Endothelial cell of umbilical vein (primary cell): ENCODE measurements at regions not wholly inside any gene's neighbourhood (a gene's known extent, or its start where the extent isn't known, plus 50 kb on each side); places are given as distances from the start of the nearest gene placed in this dataset.
"Not testable (repeated sequence)": the region's sequence is repeated elsewhere in the genome, so short reads cannot be mapped to it uniquely, and the experiment has no call there.

Experiments
- BruUV-seq: library from RNA; stranded (reverse); fragments of 400-500 nt; replicated peaks from 2 replicates; lab custom pipeline; 2021; lab: Mats Ljungman, UMichigan
- CTCF ChIA-PET: fragments of 300-600, 350-600 bp; sonication (Branson Sonifier 250); formaldehyde crosslinking; loops from one replicate; lab custom pipeline; 2021; ENCODE audit warnings: antibody characterized with exemption, inconsistent platforms; lab: Charles Lee
- POLR2A ChIA-PET: fragments of 300-600, 350-600 bp; sonication (Branson Sonifier 250); formaldehyde crosslinking; loops from one replicate; lab custom pipeline; 2021; ENCODE audit warnings: antibody characterized with exemption, inconsistent platforms; lab: Charles Lee
- DNase-seq: peaks from one replicate; pipeline ENCODE4 v3.0.0-alpha.2; 2011; ENCODE audit warnings: low read depth, low spot score
- FAIRE-seq: peaks from 2 replicates; lab custom pipeline; 2011; peaks lifted over from hg19 to GRCh38; lab: Jason Lieb, UNC
- H2AFZ ChIP-seq: 2 replicates; pipeline ENCODE4 v1.6.0; 2012; ENCODE audit warnings: low read depth, low read length, control low read depth, inconsistent platforms
- H3K27ac ChIP-seq: 2 replicates; pipeline ENCODE4 v1.5.1; 2011; ENCODE audit warnings: low read depth, mild to moderate bottlenecking, control low read depth, low read length, moderate library complexity; ENCODE audit not compliant: insufficient read depth
- H3K27me3 ChIP-seq, 2 experiments: 2 replicates each; pipeline versions ENCODE4 v1.6.0 to v1.6.1; 2011; ENCODE audit warnings: low read length in 2 of 2, mixed read lengths in 1 of 2; ENCODE audit not compliant: control insufficient read depth in 2 of 2, insufficient read depth in 2 of 2
- H3K36me3 ChIP-seq, 2 experiments: 2 replicates in 1 of 2; 3 replicates in 1 of 2; pipeline ENCODE4 v1.5.1; 2011; ENCODE audit warnings: low read length in 2 of 2, mild to moderate bottlenecking in 1 of 2, moderate library complexity in 1 of 2; ENCODE audit not compliant: control insufficient read depth in 2 of 2, insufficient read depth in 2 of 2; ENCODE audit errors: extremely low read depth in 1 of 2
- H3K4me1 ChIP-seq: 3 replicates; pipeline ENCODE4 v1.5.1; 2011; ENCODE audit warnings: mild to moderate bottlenecking, low read length; ENCODE audit not compliant: control insufficient read depth, insufficient read depth; ENCODE audit errors: extremely low read depth
- H3K4me2 ChIP-seq: 2 replicates; pipeline ENCODE4 v1.6.1; 2011; ENCODE audit warnings: low read length, control low read depth, mixed read lengths; ENCODE audit not compliant: insufficient read depth
- H3K4me3 ChIP-seq, 3 experiments: fragments of 200-600 bp in 1 of 3; sonication (generic), shearing (Covaris generic) in 1 of 3; replicated peaks in 1 of 3; 2 replicates each; pipeline ENCODE4 v1.5.1; 2011 to 2016; ENCODE audit warnings: control low read depth in 3 of 3, low read length in 3 of 3, mild to moderate bottlenecking in 2 of 3, inconsistent platforms in 1 of 3, low read depth in 1 of 3, moderate library complexity in 1 of 3; ENCODE audit not compliant: insufficient read depth in 1 of 3
- H3K79me2 ChIP-seq: 2 replicates; pipeline ENCODE4 v1.6.0; 2012; ENCODE audit warnings: low read length, inconsistent platforms; ENCODE audit not compliant: control insufficient read depth, insufficient read depth
- H3K9ac ChIP-seq: replicated peaks from 2 replicates; pipeline ENCODE3; 2011; ENCODE audit warnings: low read length, control low read depth; ENCODE audit not compliant: insufficient read depth; ENCODE audit errors: extremely low read depth
- H3K9me1 ChIP-seq: replicated peaks from 3 replicates; pipeline ENCODE4 v1.6.0; 2011; ENCODE audit warnings: mild to moderate bottlenecking, low read length; ENCODE audit not compliant: control insufficient read depth, insufficient read depth; ENCODE audit errors: extremely low read depth
- H3K9me3 ChIP-seq: replicated peaks from 2 replicates; pipeline ENCODE4 v1.5.1; 2012; ENCODE audit warnings: low read length, inconsistent platforms; ENCODE audit not compliant: control insufficient read depth, insufficient read depth
- H4K20me1 ChIP-seq: replicated peaks from 2 replicates; pipeline ENCODE3; 2011; ENCODE audit warnings: mild to moderate bottlenecking, low read length; ENCODE audit not compliant: control insufficient read depth, insufficient read depth; ENCODE audit errors: extremely low read depth
- EZH2 ChIP-seq: IDR thresholded peaks from 2 replicates; pipeline ENCODE4 v1.6.1; 2012; ENCODE audit warnings: borderline replicate concordance, low read depth, mild to moderate bottlenecking, moderate library complexity, low read length, inconsistent platforms; ENCODE audit not compliant: severe bottlenecking
- FOS ChIP-seq: IDR thresholded peaks from 2 replicates; pipeline ENCODE4 v1.6.1; 2011; ENCODE audit warnings: mild to moderate bottlenecking, low read length, moderate library complexity, borderline replicate concordance; ENCODE audit not compliant: insufficient read depth
- GATA2 ChIP-seq: IDR thresholded peaks from 2 replicates; pipeline ENCODE4 v1.7.0; 2011; ENCODE audit warnings: low read depth, mild to moderate bottlenecking, moderate library complexity, mixed read lengths, low read length; ENCODE audit not compliant: insufficient read length, insufficient read depth
- JUN ChIP-seq: IDR thresholded peaks from 2 replicates; pipeline ENCODE4 v1.6.1; 2011; ENCODE audit warnings: borderline replicate concordance, low read depth; ENCODE audit not compliant: insufficient read length, insufficient read depth
- MYC ChIP-seq: IDR thresholded peaks from one replicate; pipeline ENCODE4 v1.6.1; 2011; ENCODE audit warnings: mild to moderate bottlenecking, low read depth, low read length
- POLR2A ChIP-seq: IDR thresholded peaks from 2 replicates; pipeline ENCODE4 v1.6.1; 2012; ENCODE audit warnings: low read depth, mild to moderate bottlenecking, control low read depth, low read length
- POLR2AphosphoS5 ChIP-seq: IDR thresholded peaks from 2 replicates; pipeline ENCODE4 v1.6.1; 2012; ENCODE audit warnings: low read depth, mild to moderate bottlenecking, control low read depth, low read length, moderate library complexity; ENCODE audit not compliant: insufficient read depth
- dilution Hi-C: fragments of 300-500 bp; cut with MboI; formaldehyde crosslinking; loops from one replicate; pipeline ENCODE4 v1.15.0; 2019; ENCODE audit warnings: low sequenced_read_pairs; ENCODE audit not compliant: extremely low pct_ligation_motif_present
- intact Hi-C: fragments of 100-400 bp; cut with micrococcal nuclease; formaldehyde crosslinking; loops from one replicate; pipeline ENCODE4 v1.10.0; 2022
- TF ChIP-seq, protein P1 (sequence below), 2 donors: IDR thresholded peaks; 1 replicate in 1 of 2; 2 replicates in 1 of 2; pipeline ENCODE4 v1.5.1; 2011; ENCODE audit warnings: low read length in 2 of 2, mild to moderate bottlenecking in 2 of 2, moderate library complexity in 2 of 2, control low read depth in 1 of 2, inconsistent platforms in 1 of 2, low read depth in 1 of 2; ENCODE audit not compliant: insufficient read depth in 1 of 2; ENCODE audit errors: extremely low read depth in 1 of 2
- TF ChIP-seq, protein P2 (sequence below): IDR thresholded peaks from 2 replicates; pipeline ENCODE4 v1.6.1; 2011; ENCODE audit not compliant: insufficient read depth, insufficient read length

DNA sequence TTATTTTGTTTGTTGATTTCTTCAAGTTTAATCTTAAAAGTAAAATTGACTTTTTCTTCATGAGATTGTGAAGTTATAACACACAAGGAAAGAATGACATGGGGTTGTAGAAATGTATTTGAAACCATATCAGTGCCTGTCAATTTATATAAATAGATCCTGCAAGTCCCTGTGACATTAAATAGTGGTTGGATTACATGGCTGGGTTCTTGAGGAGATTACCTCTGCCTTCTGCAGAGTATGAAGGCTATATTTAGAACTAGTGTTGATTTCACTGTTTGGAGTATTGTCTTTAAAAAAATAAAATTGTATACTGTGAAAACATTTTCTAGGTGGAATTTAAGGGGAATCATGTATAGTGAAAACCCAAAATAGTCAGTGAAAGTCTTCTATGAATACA, 385.8 kb upstream of the SMIM30 start:
- dilution Hi-C loops, result no loop called here
- Histone ChIP-seq H3K9ac (no peak overlapping the region), H4K20me1 (no peaks in the 10 kb centered on the region), H3K27me3 (no peaks in the 10 kb centered on the region), H3K4me1 (no peaks in the 10 kb centered on the region), H3K9me1 (no peaks in the 10 kb centered on the region), H2AFZ (no peak overlapping the region), H3K9me3 (peaks cover 2% of the 10 kb centered on the region), H3K4me2 (no peak overlapping the region), H3K36me3 (no peaks in the 10 kb centered on the region), H3K4me3 (no peak overlapping the region), H3K79me2 (no peaks in the 10 kb centered on the region), H3K27ac (no peak overlapping the region)
- ChIA-PET CTCF (no interaction called here), POLR2A (no interaction called here)
- BruUV-seq, result no TSS peak
- FAIRE-seq (no peak), DNase-seq (no peak)
- intact Hi-C loops, result no loop called here
- TF ChIP-seq POLR2A, result no peak
- TF ChIP-seq, protein P1, sequence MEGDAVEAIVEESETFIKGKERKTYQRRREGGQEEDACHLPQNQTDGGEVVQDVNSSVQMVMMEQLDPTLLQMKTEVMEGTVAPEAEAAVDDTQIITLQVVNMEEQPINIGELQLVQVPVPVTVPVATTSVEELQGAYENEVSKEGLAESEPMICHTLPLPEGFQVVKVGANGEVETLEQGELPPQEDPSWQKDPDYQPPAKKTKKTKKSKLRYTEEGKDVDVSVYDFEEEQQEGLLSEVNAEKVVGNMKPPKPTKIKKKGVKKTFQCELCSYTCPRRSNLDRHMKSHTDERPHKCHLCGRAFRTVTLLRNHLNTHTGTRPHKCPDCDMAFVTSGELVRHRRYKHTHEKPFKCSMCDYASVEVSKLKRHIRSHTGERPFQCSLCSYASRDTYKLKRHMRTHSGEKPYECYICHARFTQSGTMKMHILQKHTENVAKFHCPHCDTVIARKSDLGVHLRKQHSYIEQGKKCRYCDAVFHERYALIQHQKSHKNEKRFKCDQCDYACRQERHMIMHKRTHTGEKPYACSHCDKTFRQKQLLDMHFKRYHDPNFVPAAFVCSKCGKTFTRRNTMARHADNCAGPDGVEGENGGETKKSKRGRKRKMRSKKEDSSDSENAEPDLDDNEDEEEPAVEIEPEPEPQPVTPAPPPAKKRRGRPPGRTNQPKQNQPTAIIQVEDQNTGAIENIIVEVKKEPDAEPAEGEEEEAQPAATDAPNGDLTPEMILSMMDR (IDR thresholded peaks at IDR 0.05; ENCODE audit: extremely low read depth in 1 of 2, insufficient read depth in 1 of 2, low read depth in 1 of 2, low read length in 2 of 2), result no peak
- TF ChIP-seq EZH2, result no peak
- no peak for TF ChIP-seq GATA2
- TF ChIP-seq POLR2AphosphoS5, result no peak
- TF ChIP-seq, protein P2, sequence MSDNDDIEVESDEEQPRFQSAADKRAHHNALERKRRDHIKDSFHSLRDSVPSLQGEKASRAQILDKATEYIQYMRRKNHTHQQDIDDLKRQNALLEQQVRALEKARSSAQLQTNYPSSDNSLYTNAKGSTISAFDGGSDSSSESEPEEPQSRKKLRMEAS, result no peak
- TF ChIP-seq MYC, result no peak
- no peak for TF ChIP-seq JUN
- TF ChIP-seq FOS, result no peak

DNA sequence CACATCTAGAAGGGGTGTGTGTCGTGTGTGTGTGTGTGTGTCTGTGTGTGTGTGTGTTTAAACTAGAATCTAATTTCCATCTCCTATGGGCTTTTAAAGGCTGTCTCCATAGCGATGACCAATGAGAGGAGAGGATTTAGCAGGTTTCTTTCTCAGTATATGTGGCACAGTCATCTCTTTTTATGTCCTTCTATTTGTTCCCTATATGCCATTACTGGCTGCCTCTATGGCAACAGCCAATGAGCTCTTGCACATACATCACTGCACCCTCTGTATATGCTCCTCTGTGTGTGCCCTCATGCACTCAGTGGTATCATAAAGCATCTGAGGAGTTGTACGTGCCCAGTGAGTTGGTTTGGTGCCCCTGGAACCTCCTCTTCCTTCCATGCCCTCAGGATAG, 378.2 kb upstream of the SMIM30 start:
- H3K4me2 ChIP-seq, H3K27ac ChIP-seq, CTCF ChIA-PET, H4K20me1 ChIP-seq, POLR2A ChIA-PET, H3K4me1 ChIP-seq, H3K9ac ChIP-seq, H3K27me3 ChIP-seq, H3K4me3 ChIP-seq, H3K79me2 ChIP-seq, H3K9me3 ChIP-seq, BruUV-seq, intact Hi-C loops, DNase-seq, H3K36me3 ChIP-seq, dilution Hi-C loops, FAIRE-seq, H3K9me1 ChIP-seq, H2AFZ ChIP-seq: not testable (repeated sequence)

DNA sequence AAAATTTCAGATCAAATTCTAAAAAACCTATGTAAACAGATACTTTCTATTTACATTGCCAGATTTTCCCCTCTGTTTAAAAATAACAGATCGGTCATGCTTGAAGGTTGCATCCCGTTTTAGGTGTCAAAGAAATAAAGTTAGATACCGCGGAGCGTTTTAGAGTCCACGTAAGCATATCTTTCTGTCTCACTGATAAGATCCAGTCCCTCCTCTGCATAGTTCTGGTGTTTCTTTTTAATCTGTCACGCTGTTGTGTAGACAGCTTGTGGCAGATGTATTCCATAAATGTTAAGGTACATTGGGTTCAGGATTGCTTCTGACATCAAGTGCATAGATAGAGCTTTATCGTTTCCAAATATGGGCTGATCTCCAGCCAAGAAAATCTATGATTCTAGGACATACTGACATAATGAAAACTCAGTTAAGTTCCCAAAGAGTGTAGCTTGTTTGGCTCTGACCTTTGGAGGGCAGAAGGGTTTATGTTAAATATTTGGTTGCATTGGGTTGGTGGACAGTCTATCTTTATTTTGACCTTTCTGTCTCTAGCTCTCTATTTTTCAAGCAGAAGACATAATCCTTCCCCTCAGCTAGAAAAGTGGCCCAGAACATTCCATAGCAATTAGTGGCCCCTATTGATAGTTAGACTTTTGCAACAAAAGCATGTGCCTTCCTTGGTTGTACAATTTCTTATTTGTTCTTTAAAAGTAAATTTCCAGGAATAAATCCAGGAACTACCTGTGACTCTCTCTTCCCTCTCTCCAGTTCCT, 376.6 kb upstream of the SMIM30 start:
- H3K27ac ChIP-seq, H3K4me1 ChIP-seq, H3K9me1 ChIP-seq, dilution Hi-C loops, intact Hi-C loops, H3K4me3 ChIP-seq, FAIRE-seq, H2AFZ ChIP-seq, H4K20me1 ChIP-seq, H3K27me3 ChIP-seq, H3K4me2 ChIP-seq, H3K9me3 ChIP-seq, DNase-seq, H3K79me2 ChIP-seq, CTCF ChIA-PET, BruUV-seq, POLR2A ChIA-PET, H3K9ac ChIP-seq, H3K36me3 ChIP-seq: not testable (repeated sequence)
